Pulmonary artery endothelial cell (primary cell): ENCODE measurements at regions not wholly inside any gene's neighbourhood (a gene's known extent, or its start where the extent isn't known, plus 50 kb on each side); places are given as distances from the start of the nearest gene placed in this dataset.

Source experiments
- DNase-seq: peaks from one replicate; pipeline ENCODE4 v3.0.0-alpha.2; 2011; ENCODE audit warnings: low read depth, low spot score

- DNase-seq: no peak
Observed at GRCh38 chr13:50071379-50071778, 56.1 kb downstream of the KCNRG start.

DNA sequence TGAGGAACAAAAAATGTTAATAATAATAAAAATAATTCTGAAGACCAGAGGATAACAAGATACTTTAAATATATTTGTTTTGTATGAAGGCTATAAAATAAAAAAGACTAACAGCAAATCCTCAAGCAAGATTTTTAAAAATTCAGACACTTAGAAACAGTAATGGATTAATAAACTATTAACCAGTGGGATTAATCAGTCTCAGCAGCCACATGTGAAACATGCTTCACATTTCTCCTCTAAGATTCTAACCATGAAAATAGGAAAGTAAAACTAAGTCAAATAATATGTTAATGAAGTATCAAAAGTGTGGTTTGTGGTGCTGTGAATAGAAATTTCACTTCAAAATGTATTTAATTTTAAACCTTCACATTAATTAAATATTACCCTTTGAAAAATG lies 57.4 kb downstream of the KCNRG start:
- DNase-seq: no peak

- DNase-seq: no peak
Observed at GRCh38 chr13:50073340-50073739, 58.1 kb downstream of the KCNRG start.

DNA sequence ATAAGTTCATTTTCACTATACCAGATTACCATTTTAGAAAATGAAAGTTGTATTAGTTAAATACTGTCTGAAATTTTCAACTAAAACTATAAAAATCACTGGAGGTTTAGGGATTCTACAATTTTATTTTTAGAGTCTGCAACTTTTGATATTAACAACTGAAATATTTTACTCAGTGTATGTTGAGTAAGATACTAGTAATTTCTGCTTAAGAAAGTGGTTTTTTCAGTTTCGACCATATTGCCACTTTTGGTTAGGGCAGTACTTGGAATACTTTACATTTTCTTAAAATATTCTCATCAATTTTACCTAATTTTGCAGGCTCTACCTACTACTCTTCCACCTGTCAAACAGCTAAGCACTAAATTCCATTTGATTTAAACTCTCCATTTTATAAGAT lies 59.6 kb downstream of the KCNRG start:
- DNase-seq: no peak

- no peak for DNase-seq
Observed at GRCh38 chr13:50075619-50076097, 60.4 kb downstream of the KCNRG start.

- DNase-seq: no peak
Observed at GRCh38 chr13:50077431-50077830, 62.2 kb downstream of the KCNRG start.

DNA sequence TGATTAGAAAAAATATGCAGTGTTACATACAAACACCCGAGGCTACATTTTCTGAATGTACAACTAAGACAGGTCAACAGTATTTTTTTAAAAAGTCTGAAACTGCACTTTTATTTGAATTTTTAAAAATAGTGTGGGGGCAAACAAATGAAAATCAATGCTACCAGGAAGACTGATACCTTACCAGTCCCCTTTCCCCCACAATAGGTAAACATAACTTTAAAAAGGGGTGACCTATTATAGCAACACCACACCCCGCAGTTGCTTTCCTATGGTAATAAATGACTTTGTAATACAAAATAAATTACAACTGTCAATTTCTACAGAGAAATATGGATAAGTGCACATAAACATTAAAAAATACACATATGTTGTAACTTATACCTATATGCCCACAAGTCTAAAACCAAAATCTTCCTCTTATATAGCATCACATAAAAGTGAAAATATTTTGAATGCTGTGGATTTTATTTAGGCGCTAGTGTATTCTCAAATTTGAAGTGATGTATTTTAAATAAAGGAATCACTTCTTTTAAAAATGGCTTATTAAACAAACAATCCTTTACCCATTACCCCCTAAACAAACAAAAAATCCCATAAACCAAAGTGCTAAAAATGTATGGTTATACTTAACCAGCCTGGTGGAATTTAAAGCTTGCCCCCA lies 63.1 kb downstream of the KCNRG start:
- DNase-seq: no peak

GRCh38 chr13:50078895-50079654 lies 63.8 kb downstream of the KCNRG start:
- no peak for DNase-seq

- DNase-seq: no peak
Observed at GRCh38 chr13:50079655-50080202, 64.5 kb downstream of the KCNRG start.

DNA sequence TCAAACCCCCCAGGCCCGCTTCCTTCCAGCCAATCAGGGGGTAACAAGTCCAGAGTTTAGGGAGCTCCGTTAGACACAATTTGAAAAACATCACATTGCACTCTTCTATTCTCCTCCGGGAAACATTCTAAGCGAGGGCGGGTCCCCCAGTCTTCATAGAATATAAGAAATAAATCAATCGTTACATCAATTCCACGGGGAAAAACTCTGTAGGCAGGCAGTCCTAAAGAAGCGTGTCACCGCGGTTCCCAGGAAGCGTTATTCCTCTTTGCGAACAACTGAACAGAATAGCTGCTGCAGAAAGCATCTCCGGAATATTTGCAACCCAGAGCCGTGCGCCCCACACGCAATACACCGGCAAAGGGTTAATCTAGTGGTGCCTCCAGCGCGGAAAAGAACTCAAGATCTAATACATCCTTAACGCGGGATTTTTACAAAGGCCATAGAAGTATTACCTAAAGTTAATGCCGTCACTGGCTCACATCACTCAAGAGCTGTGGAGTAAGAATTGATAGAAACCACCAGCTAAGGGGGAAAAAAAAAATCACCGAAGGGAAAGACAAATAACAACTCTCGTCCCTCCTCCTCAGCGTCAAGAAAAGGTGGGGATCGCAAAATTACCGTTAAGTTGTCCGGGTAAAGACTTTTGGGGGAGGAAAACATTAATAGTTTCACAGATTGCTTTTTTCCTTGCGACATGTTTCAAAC lies 65.1 kb downstream of the KCNRG start:
- no peak for DNase-seq

DNA sequence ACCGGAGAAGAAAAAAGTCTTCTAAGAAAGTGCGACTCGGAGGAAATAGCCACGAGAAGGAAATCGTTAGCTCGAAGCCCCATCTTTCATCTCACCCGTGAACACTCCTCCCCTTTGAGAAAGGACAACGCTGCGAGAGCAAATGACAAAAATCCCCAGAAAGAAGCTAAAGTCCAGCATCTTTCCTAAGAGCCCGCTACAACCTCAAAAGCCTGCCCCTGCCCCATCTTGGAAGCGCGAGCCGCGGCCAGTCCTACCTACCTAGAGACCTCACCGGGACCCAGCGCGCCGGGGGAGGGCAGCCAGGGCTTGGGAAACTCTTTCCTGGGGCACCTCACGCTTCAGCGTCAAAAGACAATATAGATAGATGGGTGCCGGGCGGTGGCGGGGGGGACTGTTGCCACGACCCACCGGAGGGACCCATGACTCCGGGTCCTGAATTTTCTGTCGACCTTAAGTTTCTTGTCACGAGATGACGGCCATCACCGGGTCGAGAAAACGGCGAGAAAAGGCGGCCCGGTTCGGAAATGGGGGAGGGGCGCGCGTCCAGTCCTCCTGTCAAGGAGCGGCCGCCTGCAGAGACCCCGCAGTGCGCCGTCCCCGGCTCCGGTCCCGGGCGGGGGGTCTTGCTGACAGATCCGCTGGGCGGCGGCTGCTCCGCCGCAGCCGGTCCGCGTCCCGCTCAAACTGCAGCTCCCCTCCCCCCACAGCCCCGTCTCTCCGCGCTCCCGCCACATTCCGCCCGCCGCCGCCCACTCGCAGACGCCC lies 65.9 kb downstream of the KCNRG start:
- DNase-seq: no peak

DNA sequence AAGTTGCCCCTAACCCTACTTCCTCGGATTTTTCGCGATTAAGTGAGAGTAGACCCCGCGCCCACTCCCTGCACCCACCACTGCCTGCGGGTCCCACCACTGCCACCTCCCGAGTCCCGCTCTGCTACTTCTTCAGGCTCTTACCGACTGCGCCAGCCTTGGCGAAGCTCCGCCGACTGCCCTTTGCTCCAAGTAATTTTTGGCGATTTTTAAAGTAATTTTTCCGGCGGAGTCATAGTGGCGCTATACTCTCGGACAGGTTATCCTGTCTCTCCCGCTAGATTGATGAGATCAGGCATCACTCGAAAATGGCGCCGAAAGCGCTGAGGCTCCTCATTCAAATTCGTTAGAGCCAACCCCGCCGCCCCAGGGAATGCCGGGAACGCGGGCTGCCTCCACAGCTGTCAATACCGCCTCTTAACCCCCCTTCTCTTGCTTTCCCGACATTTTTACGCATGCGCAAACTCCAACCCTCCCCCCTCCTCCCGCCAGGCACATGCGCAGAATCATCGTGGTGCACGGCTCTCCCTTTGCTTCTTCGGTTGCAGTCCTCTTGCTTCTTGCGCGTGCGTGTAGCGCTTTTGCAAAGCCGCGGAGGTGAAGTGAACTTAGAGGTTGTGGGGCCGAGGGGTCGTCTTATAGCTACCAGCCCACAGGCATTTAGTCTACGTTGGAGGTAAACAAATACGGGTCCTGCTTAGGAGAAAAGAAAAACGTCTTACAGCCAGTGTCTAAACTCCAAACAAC lies 66.6 kb downstream of the KCNRG start:
- peak; percentile 93 for DNase-seq

DNA sequence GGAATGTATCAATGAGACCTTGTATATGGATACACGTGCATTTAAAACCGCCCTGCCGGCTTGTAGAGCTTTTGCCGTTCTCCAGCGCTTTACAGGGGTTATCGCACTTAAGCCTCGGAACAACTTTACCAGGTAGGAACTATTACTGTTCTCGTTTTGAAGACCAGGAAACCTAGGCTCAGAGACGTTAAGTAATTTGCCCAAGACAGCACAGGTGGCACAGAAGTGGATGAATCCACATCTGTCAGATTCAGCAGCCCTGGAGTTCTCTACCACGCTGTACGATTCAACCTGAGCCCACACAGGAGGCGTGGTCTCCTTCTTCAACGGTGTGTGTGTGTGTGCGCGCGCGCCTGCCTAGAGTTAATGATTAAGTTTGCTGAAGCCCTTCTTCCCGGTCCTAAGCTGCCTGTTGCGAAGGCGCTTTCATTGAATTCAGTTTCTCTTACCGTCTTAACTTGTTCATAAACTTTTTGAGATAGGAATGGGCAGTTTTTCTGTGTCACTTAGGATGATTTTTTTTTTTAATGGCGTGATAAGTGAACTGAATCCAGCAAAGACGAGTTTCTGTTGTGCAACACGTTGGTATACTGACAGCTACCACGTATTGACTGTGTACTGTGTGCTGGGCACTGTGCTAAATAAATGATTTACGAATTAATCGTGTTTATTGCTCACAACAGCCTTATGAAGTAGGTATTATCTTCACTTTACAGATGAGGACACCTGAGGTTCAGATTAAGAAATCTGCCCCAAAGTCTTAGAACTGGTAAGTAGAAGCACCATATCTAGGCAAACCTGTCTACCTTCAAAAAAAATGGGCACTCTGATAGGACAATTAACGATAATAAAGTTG lies 67.4 kb downstream of the KCNRG start:
- DNase-seq: no peak

GRCh38 chr13:50085063-50085462 lies 69.8 kb downstream of the KCNRG start:
- no peak for DNase-seq

DNA sequence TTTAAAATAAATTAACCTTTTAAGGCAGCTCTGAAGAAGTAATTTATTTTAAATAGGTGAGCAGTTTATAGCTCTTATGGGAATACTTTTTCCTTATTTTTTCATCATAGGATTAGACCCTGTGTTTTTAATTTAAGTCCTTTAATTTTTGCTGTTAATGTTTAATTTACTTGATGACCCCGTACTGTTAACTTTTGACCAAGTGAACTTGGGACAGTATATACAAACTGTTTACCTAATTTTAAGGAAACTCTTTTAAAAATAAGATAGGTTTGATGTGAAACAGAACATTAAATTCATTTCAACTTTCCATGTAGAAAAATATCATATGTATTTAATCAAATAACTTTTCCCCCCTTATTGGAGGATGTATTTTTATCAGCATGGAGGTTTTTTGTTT lies 74.4 kb downstream of the KCNRG start:
- no peak for DNase-seq

- no peak for DNase-seq
Observed at GRCh38 chr13:50090211-50090610, 75.0 kb downstream of the KCNRG start.

DNA sequence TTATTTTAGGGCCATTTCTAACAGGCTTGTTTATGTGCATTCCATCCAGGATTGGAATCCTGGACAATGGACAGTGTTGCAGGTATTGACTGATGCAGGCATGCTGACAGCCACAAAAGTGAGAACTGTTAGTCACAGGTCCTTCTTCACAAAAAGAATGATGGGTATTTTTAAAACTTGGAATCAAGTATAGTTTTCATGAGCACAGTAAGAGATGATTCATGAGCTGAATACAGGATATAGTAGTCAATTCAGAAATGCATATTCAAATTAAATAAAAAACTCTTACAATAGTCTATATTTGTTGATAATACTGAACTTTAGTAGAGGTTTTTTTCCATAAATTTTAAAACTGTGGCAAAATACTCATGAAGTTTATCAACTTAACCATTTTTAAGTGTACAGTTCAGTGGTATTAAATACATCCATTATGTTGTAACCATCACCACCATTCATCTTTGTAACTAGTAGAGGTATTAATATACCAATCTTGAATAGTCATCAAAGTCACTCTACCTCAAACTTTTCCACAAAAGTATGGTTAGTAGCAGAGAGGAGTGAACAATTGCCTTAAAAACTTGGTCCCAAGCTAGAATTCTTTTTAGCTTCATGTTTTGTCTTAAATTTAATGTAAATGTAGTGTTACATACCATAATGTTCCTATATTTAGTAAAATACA lies 79.5 kb downstream of the KCNRG start:
- no peak for DNase-seq

DNA sequence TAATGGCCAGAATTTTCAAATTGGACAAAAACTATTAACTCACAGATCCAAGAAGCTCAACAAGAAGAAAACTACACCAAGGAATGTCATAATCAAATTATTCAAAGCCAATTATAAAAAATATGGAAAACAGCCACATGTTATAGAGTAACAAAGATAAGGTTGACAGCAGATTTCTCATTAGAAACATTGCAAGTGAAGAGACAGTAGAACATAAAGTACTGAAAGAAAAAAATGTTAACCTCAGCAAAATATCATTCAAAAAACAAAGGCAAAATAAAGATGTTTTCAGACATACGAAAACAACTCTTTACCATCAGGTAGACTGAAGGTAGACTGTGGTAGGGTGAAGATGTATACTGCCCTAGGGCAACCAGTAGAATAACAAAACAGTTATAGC lies 83.4 kb downstream of the KCNRG start:
- no peak for DNase-seq

DNA sequence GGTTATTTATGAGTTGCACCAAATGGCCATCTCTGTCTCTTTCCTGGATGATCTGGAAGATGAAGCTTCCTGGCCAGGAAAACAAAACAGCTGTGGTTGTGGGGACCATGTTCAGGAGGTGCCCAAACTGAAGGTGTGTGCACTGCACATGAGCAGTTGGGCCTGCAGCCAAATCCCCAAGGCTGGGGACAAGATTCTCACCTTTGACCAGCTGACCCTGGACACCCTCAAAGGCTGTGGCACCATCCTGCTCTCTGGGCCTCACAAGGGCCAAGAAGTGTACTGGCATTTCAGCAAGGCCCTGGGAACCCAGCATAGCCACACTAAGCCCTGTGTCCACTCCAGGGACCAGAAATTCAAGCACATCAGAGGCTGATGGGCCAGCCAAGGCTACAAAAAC lies 84.2 kb downstream of the KCNRG start:
- DNase-seq: no peak
